GM18505 (cell line): ENCODE measurements at regions not wholly inside any gene's neighbourhood (a gene's known extent, or its start where the extent isn't known, plus 50 kb on each side); places are given as distances from the start of the nearest gene placed in this dataset.

Experiments used
- ATAC-seq: cut with Tn5 transposase; IDR thresholded peaks from one replicate; pipeline ENCODE4 v1.9.1; 2021; ENCODE audit not compliant: unreplicated experiment
- POLR2A ChIP-seq: IDR thresholded peaks from 4 replicates; pipeline ENCODE4 v1.6.1; 2011; ENCODE audit warnings: borderline replicate concordance; ENCODE audit not compliant: insufficient read depth, insufficient read length; ENCODE audit errors: extremely low read depth

DNA sequence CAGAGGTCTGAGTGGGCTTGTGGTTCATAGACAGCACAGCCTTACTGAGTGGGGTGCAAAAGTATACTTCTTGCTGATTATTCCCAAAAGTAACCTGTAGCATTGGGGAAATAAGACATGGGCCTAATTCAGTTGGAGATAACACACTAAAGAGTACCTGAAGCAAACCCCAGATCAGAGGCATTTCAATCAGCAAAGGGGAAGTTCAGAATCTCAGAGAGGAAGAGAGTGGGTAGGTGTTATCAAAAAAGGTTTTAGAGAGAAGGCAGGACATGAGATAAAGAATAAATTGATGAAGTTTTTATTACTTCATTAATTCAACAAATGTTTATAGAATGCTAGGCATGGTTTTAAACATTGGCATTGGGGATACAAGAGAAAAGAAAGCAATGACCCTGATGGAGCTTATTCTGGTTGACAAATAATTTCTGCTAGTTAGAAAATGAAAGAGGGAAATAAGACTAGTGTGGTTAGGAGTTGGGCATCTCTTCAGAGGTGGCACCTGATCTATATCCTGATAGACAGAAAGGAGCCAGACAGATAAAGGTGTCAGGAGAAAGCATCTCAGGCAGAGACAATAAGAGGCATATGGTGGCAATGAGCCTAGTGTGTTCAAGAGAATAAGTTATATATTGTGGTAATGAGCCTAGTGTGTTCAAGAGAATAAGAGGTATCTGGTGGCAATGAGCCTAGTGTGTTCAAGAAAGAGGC lies 153.8 kb upstream of the SETBP1 start:
- no peak for TF ChIP-seq POLR2A
- no peak for ATAC-seq

DNA sequence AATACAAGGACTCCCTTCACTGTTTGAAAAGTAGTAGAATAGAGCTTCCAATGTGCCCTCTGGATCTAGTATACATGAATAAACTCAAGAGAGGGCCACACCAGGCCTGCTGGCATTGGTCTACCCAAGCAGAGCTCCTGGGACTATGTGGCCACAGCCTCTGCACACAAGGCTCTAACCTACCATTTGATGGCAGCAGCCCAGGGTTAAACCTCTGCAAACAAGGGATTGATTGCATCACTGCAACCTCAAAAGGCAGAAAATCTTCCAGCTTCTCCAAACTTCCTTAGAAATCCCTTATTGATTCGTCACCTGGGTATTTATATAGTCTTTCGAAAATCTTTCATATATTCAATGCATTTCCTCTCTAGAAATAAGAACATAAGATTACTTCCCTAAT lies 147.6 kb upstream of the SETBP1 start:
- TF ChIP-seq POLR2A = no peak
- no peak for ATAC-seq

DNA sequence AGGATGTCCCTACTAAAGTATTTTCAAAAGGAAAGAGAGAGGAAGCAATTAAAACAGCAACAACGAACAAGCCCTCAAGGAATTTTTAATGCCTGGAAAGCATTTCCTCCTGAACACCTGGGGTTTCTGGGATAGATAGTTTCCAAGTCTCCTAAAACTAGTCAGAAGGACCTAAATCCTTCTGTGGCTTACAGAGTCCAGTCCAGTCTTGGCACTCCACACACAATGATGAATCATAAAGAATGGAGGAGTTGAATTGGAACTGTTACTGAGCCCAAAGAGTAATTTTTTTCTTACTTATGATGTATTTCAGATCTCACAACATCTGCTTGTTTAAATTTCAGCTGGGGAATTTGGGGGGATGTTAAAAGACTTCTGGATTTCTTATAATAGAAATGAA lies 144.6 kb upstream of the SETBP1 start:
- ATAC-seq = no peak
- TF ChIP-seq POLR2A = no peak

DNA sequence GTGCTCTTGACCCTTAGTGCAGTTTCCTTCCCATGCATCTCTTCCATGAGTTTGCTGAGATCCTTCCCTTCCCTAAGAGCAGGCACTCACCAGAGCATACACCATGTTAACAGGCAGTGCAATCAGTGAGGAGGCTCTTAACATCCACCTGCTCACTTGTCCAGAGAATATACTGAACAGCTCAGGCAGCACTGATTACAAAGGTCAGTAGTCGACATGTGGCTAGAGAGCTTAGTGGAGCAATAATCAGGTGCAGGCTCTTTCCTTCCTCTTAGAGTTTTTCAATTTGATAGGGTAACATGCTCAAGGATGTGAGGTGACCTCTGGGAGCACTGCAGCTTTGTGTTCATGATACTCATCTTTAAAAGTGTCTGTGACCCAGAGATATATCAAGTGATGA lies 144.1 kb upstream of the SETBP1 start:
- ATAC-seq = no peak

DNA sequence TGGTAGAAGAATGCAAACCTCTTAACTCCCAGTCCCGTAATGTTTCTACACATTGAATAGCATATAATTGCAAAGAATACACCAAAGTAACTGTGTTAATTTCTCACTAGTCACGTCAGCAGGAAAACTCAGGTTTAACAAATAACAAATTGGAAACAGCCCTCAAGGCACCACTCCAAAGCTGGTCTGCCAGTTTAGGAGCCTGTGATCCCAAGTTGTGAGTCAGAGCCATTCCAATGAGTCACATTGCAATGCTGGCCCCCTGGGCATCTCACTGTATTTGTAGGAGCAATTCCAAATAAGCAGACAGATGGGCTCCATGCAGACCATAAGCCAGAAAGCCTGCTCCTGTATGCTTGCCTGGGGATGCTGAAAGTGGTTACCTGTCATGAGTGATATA lies 143.2 kb upstream of the SETBP1 start:
- TF ChIP-seq POLR2A = no peak
- ATAC-seq = no peak

More for the DNA sequence above, 144.1 kb upstream of the SETBP1 start:
- no peak for TF ChIP-seq POLR2A

DNA sequence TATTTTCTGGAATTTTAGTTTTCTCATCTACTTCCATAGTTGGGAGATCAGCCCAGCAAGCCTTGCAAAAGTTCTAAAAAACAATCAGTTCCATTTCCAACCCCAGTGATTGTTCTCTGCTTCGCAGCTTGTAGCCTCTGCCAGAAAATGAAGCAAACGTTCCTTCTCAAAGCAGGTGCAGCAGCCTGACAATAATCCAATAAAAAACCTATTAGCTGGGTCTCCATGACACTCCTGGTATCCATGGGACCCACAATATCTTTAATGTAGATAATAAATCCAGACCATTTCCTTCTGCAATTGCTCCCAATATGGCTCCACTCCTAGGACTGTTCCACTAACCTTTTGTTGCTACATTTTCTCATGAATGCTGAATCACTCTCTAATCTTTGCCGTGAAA lies 140.8 kb upstream of the SETBP1 start:
- no peak for ATAC-seq

DNA sequence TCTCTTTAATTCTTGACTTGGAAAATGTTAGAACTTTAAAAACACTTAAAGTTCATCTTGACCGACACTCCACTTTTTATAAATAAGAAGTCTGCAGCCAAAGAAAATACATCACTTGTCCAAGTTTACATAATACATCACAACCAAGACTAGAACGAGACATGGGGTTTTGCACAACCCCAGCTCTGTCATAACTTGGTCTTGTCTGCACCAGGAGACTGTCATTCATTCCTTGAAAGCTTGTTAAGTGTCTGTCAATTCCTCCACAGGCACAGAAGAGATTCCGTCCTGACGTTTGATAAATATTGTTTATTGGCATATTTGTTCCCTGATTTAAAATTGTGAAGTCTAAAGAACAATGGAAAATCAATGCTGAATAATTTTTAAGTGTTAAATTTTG lies 139.5 kb upstream of the SETBP1 start:
- ATAC-seq = no peak
- no peak for TF ChIP-seq POLR2A

More for the DNA sequence above, 140.8 kb upstream of the SETBP1 start:
- no peak for TF ChIP-seq POLR2A

DNA sequence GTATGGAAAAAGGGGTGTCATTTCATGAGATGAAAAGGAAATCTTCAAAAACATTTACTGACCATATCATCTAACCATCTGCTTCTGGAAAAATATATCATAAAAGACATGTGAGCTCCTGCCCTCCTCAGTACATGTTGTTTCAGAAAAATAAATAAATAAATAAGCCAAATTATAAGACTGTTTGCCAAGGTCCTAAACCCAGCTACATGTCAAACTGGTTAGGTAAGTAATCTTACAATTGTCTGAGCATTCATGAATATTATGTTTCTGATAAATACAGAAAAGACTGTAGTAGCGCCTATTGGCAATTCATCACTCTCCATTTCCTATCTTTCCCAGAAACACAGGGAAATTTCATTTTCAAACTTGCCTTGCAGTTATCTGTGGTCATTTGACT lies 138.9 kb upstream of the SETBP1 start:
- ATAC-seq = no peak
- TF ChIP-seq POLR2A = no peak

DNA sequence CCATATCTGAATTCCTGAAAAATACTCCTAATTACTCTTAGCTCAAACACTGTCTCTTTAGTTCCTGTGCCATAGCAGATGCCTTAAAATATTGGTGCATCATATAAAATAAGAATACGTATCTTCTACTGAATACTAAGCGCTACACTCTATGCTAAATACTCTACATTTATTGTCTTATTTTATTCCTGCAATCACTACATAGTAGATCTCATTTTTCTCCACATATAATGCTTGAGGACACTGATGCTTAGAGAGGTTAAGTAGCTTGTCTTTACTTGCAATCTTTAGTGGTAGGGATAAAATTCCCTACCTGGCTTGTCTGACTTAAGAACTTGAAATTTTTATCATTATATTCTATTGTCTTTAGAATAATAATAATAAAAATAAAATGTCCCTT lies 137.3 kb upstream of the SETBP1 start:
- no peak for TF ChIP-seq POLR2A
- no peak for ATAC-seq

DNA sequence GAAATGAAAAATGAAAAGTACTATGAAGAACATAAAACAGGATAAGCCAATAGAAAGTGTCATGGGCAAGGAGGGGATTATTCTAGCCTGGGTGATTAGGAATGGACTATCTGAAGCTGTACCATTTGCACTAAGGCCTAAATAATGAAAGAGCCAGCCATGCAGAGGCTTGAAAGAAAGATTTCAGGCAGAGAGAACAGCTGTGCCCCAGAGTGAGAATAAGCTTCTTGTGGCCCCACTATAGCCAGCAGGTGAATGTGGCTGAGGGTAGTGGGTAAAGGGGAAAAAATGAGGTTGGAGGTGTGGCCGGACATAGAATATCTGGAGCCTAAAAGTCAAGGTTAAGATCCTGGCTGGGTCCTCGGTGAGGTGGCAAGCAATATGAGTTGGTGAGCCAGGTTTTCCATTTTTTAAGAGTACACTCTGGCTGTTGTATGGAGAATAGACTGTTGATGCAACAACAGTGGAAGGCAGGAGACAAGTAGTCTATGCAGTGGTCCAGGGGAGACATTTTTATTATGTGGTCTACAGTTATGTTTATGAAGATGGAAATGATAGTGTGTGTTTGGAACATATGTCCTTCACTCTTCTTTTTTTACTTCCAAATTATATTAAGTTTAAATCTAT lies 135.2 kb upstream of the SETBP1 start:
- TF ChIP-seq POLR2A = no peak
- no peak for ATAC-seq

DNA sequence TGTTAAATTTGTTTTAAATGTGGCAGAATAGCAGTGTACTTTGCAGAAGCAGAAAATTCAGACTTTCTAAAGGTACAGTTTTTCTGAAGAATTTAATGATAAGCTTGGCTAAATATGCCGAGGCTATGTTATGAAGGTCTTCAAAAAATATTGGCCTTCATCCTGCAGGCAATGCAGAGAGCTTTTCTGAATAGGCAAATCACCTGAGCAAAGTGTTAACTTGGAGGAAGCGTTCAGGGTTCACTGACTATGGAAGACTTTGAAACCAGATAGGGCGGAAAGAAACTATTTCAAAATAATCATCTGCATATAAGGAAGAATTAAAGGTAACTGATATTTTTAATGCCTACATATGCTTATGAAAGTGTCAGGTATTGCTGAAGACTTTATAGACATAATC lies 133.7 kb upstream of the SETBP1 start:
- no peak for TF ChIP-seq POLR2A
- ATAC-seq = no peak

DNA sequence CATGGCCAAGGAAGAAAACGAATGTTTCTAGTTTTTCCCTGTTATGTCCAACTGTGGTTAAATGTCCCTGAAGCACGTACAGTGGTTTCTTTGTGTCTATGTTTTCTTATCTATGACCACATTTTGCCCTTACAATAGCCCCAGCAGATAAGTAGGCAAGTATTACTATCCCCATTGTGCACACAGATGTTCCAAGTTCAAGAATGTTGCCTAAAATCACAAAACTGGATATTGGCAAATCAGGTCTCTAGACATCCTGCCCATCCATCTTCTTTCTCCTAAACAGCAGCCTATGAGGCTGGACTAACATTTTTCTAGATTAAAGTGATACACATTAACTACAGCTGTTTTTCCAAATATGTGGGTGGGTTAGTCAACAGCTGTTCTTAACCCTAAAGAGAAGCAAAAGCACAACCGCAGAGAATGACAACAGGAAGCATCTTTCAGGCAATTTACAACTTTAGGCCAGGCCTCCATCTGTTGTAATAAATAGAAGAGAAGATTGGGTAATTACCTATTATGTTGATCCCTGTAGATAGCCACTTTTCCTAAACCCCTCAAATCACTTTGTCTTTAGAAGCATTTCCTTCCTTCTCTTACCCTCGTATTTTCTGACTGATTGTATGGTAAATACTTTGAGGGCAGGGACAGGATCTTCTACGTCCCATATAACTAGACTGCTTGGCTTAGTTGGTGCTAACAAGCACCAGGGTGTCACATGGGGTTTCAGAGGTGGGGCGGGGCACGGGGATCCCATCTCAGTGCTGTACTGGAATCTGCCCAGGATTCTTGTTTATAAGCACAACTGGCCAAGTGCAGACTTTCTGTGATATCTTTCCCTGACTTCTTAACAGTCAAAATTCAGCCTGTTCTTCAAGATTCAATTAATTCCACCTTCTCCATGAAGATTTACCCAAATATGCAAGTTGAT lies 132.1 kb upstream of the SETBP1 start:
- TF ChIP-seq POLR2A = no peak
- ATAC-seq = no peak

DNA sequence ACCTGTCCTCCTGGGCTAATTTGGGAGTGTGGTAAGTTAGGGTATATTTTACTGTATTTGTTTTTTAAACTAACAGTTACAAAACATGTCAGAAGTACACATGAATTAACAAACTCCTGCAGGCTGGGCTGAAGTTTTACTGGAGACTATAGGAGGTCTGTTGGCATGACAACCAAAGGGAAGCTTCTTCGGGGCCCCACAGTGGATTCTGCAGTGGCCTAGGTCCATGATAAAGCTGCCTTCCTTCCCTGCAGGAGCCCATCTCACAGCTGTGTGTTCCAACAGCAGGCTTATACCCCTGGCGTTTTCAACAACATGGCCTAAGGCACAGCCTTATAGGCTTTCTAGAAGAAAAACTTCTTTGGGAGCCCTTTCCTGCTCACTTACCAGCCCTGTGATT lies 128.0 kb upstream of the SETBP1 start:
- no peak for TF ChIP-seq POLR2A
- no peak for ATAC-seq
